ENCODE measurements at regions not wholly inside any gene's neighbourhood (a gene's known extent, or its start where the extent isn't known, plus 50 kb on each side); places are given as distances from the start of the nearest gene placed in this dataset.

DNA sequence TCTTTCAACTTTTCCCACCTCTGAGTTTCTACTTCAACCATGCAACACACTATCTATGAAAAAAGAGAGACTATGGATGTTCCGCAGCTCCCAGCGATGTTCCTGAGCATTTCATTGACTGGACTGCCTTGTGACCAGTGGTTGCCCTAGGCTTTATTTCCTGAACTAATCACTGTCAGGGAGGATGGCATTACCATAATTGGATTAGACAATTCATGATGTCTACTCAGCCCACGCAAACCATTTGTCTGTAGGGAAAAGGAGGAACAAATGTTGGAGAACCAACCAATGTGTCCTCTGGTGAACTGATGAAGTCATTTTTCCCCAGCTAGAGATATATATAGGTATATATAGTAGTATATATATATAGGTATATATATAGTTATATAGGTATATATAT, 229.3 kb upstream of the MCTP2 start:
- no peak for DNase-seq

GRCh38 chr15:94001255-94001801, 230.0 kb upstream of the MCTP2 start:
- DNase-seq, result no peak

GRCh38 chr15:94000606-94001005, 230.8 kb upstream of the MCTP2 start:
- DNase-seq, result no peak

DNA sequence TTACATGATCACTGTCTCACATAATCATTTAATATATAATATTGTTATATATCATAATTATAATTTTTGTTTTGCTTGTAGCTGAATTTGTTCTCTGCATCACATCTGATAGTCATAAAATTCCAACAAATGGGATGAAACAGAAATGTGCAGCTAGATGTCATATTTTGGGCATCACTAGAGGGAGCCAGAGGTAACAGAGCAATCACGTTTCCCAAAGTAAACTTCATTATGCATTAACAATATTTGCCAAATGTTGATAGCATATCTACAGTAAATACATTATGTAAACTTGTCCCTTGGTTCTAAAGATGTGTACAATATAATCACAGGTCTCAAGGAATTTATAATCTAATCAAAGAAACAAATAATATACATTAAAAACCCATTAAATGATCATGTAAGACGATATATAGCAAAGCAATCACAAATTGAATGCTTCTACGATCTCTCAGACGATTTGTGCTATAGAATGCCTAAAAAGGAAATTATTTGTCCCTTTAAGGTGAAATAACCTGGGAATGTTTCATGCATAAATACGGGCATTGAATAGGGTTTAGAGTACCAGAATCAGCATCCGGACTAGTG, 234.2 kb upstream of the MCTP2 start:
- DNase-seq, result no peak

GRCh38 chr15:93989440-93989998, 241.8 kb upstream of the MCTP2 start:
- DNase-seq, result no peak

- DNase-seq, result no peak
Observed at GRCh38 chr15:93987068-93987467, 244.3 kb upstream of the MCTP2 start.

DNA sequence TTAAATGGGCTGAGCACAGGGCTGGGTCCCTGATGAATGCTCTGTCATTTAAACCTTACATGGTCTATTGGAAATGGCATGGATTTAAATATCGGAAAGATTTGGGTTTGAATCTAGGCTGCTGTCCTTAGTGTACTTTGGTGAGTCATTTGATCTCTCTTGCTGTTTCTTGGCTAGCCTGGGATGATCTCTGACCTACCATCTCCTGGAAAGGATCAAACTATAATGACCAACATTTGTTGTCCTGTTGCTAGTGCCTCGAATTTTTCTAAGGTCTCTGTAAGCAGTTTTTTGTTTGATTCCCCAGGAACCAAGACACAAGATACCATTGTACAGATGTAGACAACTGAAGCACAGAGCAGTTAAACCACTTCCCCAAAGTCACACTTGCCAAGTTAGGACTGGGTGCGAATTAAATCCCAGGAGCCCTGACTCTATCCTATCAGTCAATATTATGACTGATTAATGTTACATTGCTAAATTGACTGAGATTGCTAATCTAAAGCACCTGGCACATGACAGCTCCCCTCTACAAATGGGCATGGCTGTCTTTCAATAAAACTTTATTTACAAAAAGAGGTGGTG, 244.9 kb upstream of the MCTP2 start:
- no peak for DNase-seq

DNA sequence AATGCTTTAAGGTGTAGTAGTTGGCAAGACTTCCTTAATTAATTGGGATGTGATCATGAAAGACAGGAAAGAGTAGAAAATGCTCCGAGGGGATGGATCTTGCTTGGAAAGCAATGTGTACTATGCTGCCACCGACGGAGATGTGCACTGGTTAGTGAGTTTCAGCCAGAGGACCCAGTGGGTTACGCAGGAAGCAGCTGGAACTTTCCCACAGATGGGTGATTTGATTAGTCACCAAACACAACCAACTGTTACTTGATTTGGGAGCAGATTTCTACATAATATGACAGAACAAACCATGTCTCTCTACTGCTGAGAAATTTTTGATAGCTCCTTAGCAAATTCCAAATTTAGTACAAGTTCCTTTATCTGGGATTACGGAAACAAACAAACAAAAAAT, 245.4 kb upstream of the MCTP2 start:
- DNase-seq, result no peak

GRCh38 chr15:93985176-93985575, 246.2 kb upstream of the MCTP2 start:
- DNase-seq, result no peak

DNA sequence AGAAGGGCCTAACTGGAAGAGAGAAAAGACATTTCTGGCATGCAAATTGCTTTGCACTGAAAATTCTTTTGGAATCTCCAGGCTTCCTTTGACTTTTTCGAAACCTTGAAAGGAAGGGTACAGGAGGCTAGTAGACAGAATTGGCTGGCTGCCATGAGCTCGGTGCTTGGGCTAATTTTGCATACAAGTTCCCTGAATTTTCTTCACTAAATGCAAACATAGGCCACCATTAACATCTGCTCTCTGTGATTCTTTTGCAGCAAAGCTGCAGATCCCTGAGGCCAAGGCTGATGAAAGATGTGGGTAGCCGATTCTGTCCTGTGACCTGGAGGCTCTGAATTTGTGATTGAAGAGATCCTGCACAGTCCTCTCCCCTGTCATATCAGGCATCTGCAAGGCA, 247.8 kb upstream of the MCTP2 start:
- no peak for DNase-seq

GRCh38 chr15:93982226-93982727, 249.1 kb upstream of the MCTP2 start:
- DNase-seq, result no peak

DNA sequence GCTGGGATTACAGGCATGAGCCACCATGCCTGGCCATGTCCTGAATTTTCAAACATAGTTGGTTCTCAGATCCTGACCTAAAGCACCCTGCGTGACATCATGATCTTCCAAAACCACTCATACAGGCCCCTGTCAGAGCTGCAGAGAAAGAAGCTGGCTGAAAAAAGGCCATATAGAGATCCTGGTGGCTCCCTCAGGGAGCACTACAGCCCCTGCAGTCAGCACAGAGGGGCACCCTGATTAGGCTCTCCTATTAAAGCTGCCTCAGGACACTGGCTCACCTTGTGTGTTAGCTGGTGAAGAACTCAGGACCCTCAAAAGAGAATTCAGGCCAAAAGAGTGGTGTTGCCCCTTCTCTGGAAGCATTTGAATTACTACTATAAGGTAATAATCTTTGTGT, 249.7 kb upstream of the MCTP2 start:
- no peak for DNase-seq

- no peak for DNase-seq
Observed at GRCh38 chr15:93980261-93980911, 251.0 kb upstream of the MCTP2 start.

GRCh38 chr15:93974804-93975481, 256.4 kb upstream of the MCTP2 start:
- DNase-seq, result no peak

DNA sequence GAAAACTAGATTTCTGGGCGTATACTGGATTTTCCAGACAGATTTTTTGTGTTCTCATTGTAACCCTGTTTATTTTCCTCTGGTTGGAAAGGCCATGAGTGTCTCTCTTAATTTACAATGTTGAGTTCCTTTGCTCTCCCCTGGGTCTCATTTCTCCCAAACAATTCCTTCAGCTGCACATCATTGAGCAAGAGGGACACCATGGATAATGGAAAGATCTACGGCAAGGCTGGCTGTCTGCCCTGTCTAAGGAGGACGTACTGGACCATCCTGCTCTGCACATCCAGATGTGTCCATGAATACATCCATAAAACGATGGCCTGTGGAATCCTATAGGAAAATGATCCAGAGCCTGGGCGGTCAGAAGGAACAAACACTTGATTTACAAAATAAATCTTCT, 258.1 kb upstream of the MCTP2 start:
- no peak for DNase-seq

DNA sequence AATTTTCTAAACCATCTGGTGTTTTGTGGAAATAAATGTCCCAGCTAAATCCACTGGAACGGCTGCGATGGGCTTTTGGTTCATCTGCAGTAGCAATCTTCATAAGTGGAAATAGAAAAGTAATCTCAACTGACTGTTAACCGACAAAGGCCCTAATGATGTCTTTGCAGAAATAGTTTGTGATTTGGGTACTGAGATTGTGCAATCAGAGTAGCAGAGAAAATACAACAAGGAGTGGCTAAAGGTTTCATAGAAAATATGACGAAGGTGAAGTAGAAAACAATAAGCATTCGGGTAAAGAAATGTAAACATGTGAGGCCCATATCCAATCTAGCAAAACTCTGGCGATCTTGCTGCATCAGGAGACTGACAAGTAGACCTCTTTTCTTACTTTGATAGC, 262.6 kb upstream of the MCTP2 start:
- DNase-seq, result no peak

- no peak for DNase-seq
Observed at GRCh38 chr15:93965304-93965908, 266.0 kb upstream of the MCTP2 start.

DNA sequence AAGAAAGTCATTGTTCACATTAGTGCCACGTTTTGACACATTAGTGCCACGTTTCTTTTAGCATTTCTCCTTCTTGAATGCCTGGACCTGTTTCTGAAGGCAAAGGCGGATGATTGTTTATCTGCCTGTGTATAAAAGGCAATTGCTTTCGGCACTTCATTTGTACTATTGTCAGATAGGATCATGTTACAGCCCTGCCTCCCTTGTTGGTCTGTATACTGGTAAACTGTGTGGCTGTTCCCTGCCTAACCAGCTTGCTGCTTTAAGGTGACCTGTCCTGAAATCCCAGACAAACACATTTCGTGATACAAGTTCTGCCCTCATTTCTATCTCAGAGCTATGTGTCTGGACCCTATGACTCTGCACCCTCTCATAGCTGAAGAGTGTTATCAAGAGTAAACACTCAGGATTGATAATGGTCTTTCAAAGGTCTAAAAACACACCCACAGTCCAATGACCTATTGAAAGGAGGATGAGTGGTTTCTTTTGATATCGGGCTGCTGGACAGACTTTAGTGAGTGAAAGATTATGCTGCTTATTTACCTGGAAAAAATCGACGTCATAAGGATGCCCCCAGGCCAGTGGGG, 276.3 kb upstream of the MCTP2 start:
- no peak for DNase-seq

DNA sequence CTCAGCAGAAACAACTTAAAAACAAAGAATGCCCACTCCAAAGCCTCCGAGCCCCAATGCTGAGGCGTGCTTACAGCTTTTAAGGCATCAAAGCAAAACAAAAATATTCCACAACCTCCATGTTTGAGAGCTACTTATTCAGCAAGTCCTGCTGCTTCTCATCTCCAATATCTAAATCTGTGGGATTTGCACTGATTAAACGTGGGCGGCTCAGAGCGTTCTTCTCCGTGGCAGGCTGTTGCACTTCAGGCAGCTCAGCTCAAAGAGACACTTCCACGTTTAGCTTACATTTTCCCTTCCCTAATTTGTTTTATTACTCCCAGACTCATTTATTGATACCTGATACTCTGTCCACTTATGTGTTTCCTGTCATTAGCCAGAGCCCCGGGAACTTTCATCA, 282.6 kb upstream of the MCTP2 start:
- no peak for DNase-seq

DNA sequence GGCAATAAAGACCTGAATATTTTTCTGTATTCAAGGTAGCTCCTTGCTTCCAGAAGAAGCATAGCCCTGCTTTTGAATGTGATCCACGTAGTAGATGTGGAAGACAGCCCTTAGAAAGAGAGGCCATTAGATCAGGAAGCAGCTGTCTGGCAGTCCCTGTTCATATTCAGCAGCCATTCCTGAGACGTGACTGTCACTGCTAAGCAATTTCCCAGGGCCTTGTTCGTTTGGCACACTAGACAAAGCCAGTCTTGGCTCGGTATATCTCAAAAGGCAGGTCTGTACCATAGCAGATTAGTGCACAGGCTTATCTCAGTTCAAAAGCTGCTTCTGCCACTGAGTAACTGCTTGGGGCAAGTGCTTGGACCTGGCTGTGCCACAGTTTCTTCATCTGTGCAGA, 287.8 kb upstream of the MCTP2 start:
- no peak for DNase-seq

DNA sequence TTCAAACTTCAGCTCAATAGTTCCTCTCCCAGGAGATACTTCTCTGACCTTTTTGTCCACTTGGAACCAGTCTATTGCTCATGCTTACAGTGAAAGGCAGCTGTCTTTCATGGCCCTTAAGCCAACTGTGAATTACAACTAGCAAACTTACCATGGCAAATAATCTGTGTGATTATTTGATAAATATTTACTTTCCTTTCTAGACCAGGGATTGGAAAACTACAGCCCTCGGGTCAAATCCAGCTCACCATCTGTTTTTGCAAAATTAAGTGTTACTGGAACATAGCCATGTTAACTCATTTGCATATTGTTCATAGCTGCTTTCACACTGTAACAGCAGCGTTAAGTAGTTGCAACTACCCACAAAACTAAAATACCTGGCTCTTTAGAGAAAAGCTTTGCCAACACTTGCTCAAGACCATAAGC, 289.1 kb upstream of the MCTP2 start:
- no peak for DNase-seq

DNA sequence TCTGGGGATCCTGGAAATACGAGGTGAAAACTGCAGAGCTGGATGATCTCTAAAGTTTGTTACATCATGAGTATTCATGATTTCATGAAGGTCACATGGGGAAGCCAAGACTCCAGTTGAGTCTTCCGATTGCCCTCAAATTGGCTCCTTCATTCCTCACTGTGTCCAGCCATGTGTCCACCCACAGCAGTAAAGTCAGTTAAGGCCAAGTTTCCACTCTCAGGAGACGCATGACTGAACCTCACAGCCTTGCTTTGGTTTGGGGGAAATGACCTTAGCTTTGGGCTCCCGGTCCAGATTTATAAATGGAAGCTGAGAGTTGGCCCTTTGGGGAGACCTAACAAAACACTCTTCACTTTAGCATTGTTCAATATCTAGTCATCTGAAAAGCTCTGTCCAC, 289.7 kb upstream of the MCTP2 start:
- DNase-seq, result no peak

- DNase-seq, result no peak
Observed at GRCh38 chr15:93940226-93940625, 291.1 kb upstream of the MCTP2 start.
